ENCODE measurements at regions not wholly inside any gene's neighbourhood (a gene's known extent, or its start where the extent isn't known, plus 50 kb on each side); places are given as distances from the start of the nearest gene placed in this dataset.

- no peak overlapping the region for H3K4me2 ChIP-seq (ENCODE audit: low read length)
- H4K20me1 ChIP-seq (ENCODE audit: insufficient read depth) = no peaks in the 10 kb centered on the region
- H3K4me1 ChIP-seq (ENCODE audit: control insufficient read depth in 1 of 2, insufficient read depth in 2 of 2, low read length in 2 of 2) = no peaks in the 10 kb centered on the region
- CTCF ChIA-PET = no interaction called here
- H3K4me3 ChIP-seq (replicated peaks in 1 of 2; ENCODE audit: low read depth in 1 of 2, low read length in 2 of 2) = no peak overlapping the region
- ATAC-seq (no peak), DNase-seq (ENCODE audit: low read depth, low spot score) (no peak)
- no peaks in the 10 kb centered on the region for H3K36me3 ChIP-seq (ENCODE audit: control insufficient read depth in 1 of 2, insufficient read depth in 2 of 2, low read length in 2 of 2)
- H2AFZ ChIP-seq (ENCODE audit: low read depth, low read length, poor library complexity, severe bottlenecking) = no peak overlapping the region
- POLR2A ChIA-PET = no interaction called here
- RAD21 ChIA-PET (ENCODE audit: low non-redundant PET in 1 of 2, low total read pairs in 2 of 2, uncharacterized antibody in 2 of 2, unreplicated experiment in 2 of 2) = no interaction called here
- intact Hi-C loops (cut with micrococcal nuclease) = no loop called here
- TF ChIP-seq MAX (IDR thresholded peaks at IDR 0.05) = no peak
- TF ChIP-seq ZFX (IDR thresholded peaks at IDR 0.05) = no peak
- TF ChIP-seq SRF (IDR thresholded peaks at IDR 0.05; ENCODE audit: low read depth) = no peak
- no peak for TF ChIP-seq ZBTB33 (IDR thresholded peaks at IDR 0.05; ENCODE audit: extremely low read depth, insufficient replicate concordance, low read length)
- no peak for TF ChIP-seq REST (IDR thresholded peaks at IDR 0.05; ENCODE audit: low read depth)
- no peak overlapping the region for H3K27ac ChIP-seq (ENCODE audit: low read depth, low read length)
- no peaks in the 10 kb centered on the region for H3K9me2 ChIP-seq (ENCODE audit: insufficient read depth)
- no peaks in the 10 kb centered on the region for H3K79me2 ChIP-seq (ENCODE audit: insufficient read depth, low read length)
- no peaks in the 10 kb centered on the region for H3K27me3 ChIP-seq (ENCODE audit: insufficient read depth, low read length)
- no peaks in the 10 kb centered on the region for H3K9me3 ChIP-seq (ENCODE audit: control insufficient read depth in 1 of 2, insufficient read depth in 1 of 2, low read depth in 1 of 2, low read length in 2 of 2)
- BruUV-seq (replicated peaks) = no TSS peak
- H3K9ac ChIP-seq (ENCODE audit: low read length) = no peak overlapping the region
Measured at GRCh38 chr3:75232216-75232615, 431.9 kb upstream of the FRG2C start.

Measured in HCT116 (cell line).